ENCODE measurements at regions not wholly inside any gene's neighbourhood (a gene's known extent, or its start where the extent isn't known, plus 50 kb on each side); places are given as distances from the start of the nearest gene placed in this dataset.

DNA sequence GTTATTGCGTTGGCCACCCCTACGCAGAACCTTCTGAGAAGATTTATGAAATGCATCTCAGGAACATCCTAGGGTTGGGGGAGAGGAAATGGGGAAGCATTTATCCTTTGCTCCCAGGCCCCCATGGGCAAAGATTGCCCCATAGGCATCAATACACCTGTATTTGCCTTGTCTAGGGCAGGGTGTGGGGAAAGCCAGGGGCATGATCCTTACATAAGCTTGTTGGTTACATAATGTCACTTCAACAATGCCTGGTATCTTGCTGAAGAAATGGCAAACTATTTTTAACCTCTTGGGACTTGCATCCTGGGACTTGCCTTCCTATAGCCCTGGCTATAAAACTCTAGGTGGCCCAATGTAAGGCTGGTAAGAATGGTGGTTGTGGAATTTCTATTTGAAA lies 53.9 kb upstream of the SPRED2 start:
- Histone ChIP-seq H3K4me2 (no peak overlapping the region), H3K27me3 (ENCODE audit: insufficient read depth) (no peaks in the 10 kb centered on the region), H3K4me1 (ENCODE audit: control insufficient read depth in 1 of 2, insufficient read depth in 2 of 2, low read depth in 1 of 2, low read length in 1 of 2) (0 out of 4 replicates have a peak, but pooled peaks cover 0 to under 1% of the 10 kb centered on the region in 2 experiments), H3K36me3 (replicated peaks in 1 of 2; ENCODE audit: control insufficient read depth in 1 of 2, insufficient read depth in 2 of 2, low read length in 1 of 2) (no peaks in the 10 kb centered on the region), H2AFZ (ENCODE audit: low read depth) (no peak overlapping the region), H3F3A (replicated peaks; ENCODE audit: insufficient read depth) (no peaks in the 10 kb centered on the region), H3K9me2 (no peaks in the 10 kb centered on the region), H3K4me3 (ENCODE audit: low read depth in 2 of 2, low read length in 1 of 2) (no peak overlapping the region), H3K27ac (ENCODE audit: low read depth in 2 of 2, low read length in 1 of 2) (no peak overlapping the region), H3K9ac (no peak overlapping the region), H3K9me3 (no peaks in the 10 kb centered on the region), H3K79me2 (ENCODE audit: insufficient read depth) (no peaks in the 10 kb centered on the region), H4K20me1 (ENCODE audit: insufficient read depth) (no peaks in the 10 kb centered on the region)
- WGBS (ENCODE audit: low lambda C conversion rate) = 90% methylated on average over 2 of the region's 2 CpGs
- DNase-seq = no peak
- ChIA-PET CTCF (interaction anchor here (1.1 to 1.3 kb wide), 2 partner anchors 12 to 38 kb away, joined by 3 read pairs; no protein-coding TSS in a partner anchor), POLR2A (no interaction called here)
- TF ChIP-seq RXRA (IDR thresholded peaks at IDR 0.05; ENCODE audit: borderline replicate concordance, low read depth) = no peak
- no peak for TF ChIP-seq REST (IDR thresholded peaks at IDR 0.05; ENCODE audit: low read depth, low read length)
- no peak for TF ChIP-seq TEAD4 (IDR thresholded peaks at IDR 0.05; ENCODE audit: borderline replicate concordance, insufficient read depth)
- TF ChIP-seq GATA2 (CRISPR knock-in tag; IDR thresholded peaks at IDR 0.05) = no peak
- no peak for TF ChIP-seq RFX5 (IDR thresholded peaks at IDR 0.05; ENCODE audit: low read length)
- no peak for TF ChIP-seq PBX3 (IDR thresholded peaks at IDR 0.05)
- TF ChIP-seq NFIC (IDR thresholded peaks at IDR 0.05; ENCODE audit: borderline replicate concordance) = no peak
- TF ChIP-seq ZBTB33 (IDR thresholded peaks at IDR 0.05; ENCODE audit: borderline replicate concordance, low read depth) = no peak
- TF ChIP-seq TAF1 (IDR thresholded peaks at IDR 0.05; ENCODE audit: borderline replicate concordance, low read depth, low read length) = no peak

DNA sequence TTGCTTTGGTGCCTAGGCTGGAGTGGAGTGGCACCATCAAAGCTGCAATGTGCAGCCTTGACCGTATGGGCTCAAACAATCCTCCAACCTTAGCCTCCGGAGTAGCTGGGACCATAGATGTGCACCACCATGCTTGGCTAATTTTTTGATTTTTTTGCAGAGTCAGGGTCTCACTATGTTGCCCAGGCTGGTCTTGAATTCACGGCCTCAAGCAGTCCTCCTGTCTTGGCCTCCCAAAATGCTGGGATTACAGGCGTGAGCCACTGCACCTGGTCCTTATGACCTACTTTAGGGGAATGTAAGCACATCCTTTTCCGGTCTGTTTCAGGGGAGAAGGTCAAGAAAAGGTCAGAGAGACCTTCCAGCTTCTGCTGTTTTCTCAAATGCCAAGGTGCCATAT lies 53.4 kb upstream of the SPRED2 start:
- ChIA-PET POLR2A (no interaction called here), CTCF (interaction anchor here (1.3 kb wide), 1 partner anchor 38 kb away, joined by 3 read pairs; no protein-coding TSS in a partner anchor)
- Histone ChIP-seq H4K20me1 (ENCODE audit: insufficient read depth) (no peaks in the 10 kb centered on the region), H3K36me3 (replicated peaks in 1 of 2; ENCODE audit: control insufficient read depth in 1 of 2, insufficient read depth in 2 of 2, low read length in 1 of 2) (no peaks in the 10 kb centered on the region), H3K4me1 (ENCODE audit: control insufficient read depth in 1 of 2, insufficient read depth in 2 of 2, low read depth in 1 of 2, low read length in 1 of 2) (no peaks in the 10 kb centered on the region), H3K27me3 (ENCODE audit: insufficient read depth) (no peaks in the 10 kb centered on the region), H3K9me2 (no peaks in the 10 kb centered on the region), H3K9me3 (no peaks in the 10 kb centered on the region), H2AFZ (ENCODE audit: low read depth) (no peak overlapping the region), H3F3A (replicated peaks; ENCODE audit: insufficient read depth) (no peaks in the 10 kb centered on the region), H3K9ac (no peak overlapping the region), H3K4me3 (ENCODE audit: low read depth in 2 of 2, low read length in 1 of 2) (no peak overlapping the region), H3K27ac (ENCODE audit: low read depth in 2 of 2, low read length in 1 of 2) (no peak overlapping the region), H3K79me2 (ENCODE audit: insufficient read depth) (no peaks in the 10 kb centered on the region), H3K4me2 (no peak overlapping the region)
- no peak for DNase-seq
- 78% methylated on average over 5 of the region's 5 CpGs for WGBS (ENCODE audit: low lambda C conversion rate)
- TF ChIP-seq TCF12 (IDR thresholded peaks at IDR 0.05) (no peak), EZH2phosphoT487 (IDR thresholded peaks at IDR 0.05; ENCODE audit: borderline replicate concordance, low read depth) (no peak), CHD2 (IDR thresholded peaks at IDR 0.05; ENCODE audit: low read length, partially characterized antibody) (no peak), ZBTB33 (IDR thresholded peaks at IDR 0.05; ENCODE audit: borderline replicate concordance, low read depth) (no peak), GABPA (IDR thresholded peaks at IDR 0.05; ENCODE audit: low read depth) (no peak), NFIC (IDR thresholded peaks at IDR 0.05; ENCODE audit: borderline replicate concordance) (no peak), PBX3 (IDR thresholded peaks at IDR 0.05) (no peak), SMC3 (IDR thresholded peaks at IDR 0.05; ENCODE audit: low read depth, low read length) (no peak), TAF1 (IDR thresholded peaks at IDR 0.05; ENCODE audit: borderline replicate concordance, low read depth, low read length) (no peak), SIN3A (IDR thresholded peaks at IDR 0.05; ENCODE audit: borderline replicate concordance, low read depth, low read length) (no peak), FOXM1 (IDR thresholded peaks at IDR 0.05; ENCODE audit: low read depth) (no peak), TEAD4 (IDR thresholded peaks at IDR 0.05; ENCODE audit: borderline replicate concordance, insufficient read depth) (no peak), YY1 (IDR thresholded peaks at IDR 0.05; ENCODE audit: low read depth) (no peak)
